ENCODE measurements at regions not wholly inside any gene's neighbourhood (a gene's known extent, or its start where the extent isn't known, plus 50 kb on each side); places are given as distances from the start of the nearest gene placed in this dataset.

DNA sequence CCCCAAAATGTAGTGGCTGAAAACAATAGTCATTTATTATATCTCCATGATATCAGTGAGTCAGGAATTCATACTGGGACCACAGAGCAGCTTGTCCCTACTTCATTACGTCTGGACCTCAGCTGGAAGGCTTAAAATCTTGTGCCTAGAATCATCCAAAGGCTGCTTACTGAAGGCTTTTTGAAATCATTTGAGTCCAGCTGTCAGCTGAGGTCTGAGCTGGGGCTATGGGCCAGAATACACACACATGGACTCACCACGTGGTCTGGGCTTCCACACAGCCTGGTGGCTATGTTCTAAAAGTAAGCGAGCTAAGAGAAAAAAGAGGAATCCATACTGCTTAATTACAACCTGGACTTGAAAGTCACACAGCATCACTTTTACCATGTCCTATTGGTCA, 209.2 kb downstream of the KCTD12 start:
- TF ChIP-seq GATA3 (IDR thresholded peaks at IDR 0.05; ENCODE audit: low read depth, low read length): no peak
- no peak for TF ChIP-seq GATA2 (IDR thresholded peaks at IDR 0.05; ENCODE audit: low read depth, low read length)
